ENCODE measurements at regions not wholly inside any gene's neighbourhood (a gene's known extent, or its start where the extent isn't known, plus 50 kb on each side); places are given as distances from the start of the nearest gene placed in this dataset.

DNA sequence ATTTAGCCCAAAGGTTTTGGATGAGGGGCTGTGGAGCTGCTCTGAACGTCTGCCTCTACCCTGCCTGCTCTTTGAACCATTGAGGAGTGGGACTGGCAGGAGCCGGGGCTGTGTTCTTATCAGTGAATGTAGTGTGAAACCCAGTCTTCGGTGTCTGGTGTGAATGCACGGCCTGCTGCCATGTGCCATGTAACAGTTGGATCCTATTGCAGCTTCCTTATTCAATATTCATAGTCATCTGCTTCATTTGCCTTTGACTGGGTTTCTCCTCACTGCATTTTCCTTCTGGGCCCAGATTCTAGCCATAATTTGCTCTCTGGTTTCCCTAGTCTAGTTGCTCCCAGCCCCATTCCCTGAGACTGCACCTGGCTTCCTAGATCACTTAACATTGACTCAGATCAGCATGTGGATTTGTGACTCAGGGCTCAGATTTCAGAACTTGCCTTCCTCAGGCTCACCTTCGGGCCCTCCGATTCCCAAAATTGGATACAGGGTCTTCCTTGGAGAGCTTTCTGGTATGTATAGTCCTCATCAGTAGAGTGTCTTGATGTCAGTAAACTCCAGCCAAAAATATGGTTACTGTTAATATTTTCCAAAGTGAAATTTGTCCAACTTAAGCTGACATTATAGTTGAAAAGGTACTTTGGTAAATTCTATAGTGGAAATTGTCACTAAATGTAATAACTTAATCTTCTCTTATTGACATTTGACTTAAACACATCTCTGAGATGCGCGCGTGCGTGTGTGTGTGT is 94.0 kb upstream of the DDIT4L start:
- DNase-seq = peak; percentile 21

DNA sequence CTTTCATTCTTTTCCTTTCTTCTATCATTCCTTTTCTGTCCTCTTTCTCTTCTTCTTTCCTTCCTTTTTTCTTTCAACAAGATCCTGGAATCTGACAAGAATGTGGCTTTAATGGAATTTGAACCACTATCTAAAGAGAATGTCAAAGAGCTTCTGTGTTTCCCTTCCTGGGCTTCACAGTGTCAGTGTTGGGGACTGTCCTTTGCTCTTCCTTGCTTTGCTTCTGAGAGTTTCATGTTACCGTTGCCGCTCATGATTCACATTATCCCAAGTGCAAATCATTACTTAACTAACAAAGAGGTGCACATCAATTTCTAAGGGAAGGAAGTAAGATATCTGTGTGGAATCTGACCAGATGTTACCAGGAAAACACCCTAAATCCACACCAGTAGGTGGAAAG is 90.5 kb upstream of the DDIT4L start:
- DNase-seq = no peak

GRCh38 chr4:100278567-100278966 is 88.3 kb upstream of the DDIT4L start:
- DNase-seq = no peak

DNA sequence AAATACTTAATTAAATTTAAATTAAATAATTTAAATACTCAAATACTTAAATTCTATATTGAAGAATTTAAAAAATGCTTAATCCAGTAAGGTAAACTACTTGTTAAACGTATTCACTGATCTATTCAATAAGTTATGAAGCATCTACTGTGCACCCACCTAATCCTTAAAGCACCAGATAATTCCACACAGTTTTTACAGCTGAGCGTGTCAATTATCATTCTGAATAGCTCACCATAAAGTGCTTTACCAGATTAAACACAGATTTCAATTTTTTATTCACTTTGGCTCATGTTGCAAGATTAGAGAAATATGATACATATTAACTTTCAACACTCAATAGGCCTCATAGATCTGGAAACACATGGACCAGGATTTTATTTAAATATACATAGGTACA is 79.2 kb upstream of the DDIT4L start:
- no peak for DNase-seq

DNA sequence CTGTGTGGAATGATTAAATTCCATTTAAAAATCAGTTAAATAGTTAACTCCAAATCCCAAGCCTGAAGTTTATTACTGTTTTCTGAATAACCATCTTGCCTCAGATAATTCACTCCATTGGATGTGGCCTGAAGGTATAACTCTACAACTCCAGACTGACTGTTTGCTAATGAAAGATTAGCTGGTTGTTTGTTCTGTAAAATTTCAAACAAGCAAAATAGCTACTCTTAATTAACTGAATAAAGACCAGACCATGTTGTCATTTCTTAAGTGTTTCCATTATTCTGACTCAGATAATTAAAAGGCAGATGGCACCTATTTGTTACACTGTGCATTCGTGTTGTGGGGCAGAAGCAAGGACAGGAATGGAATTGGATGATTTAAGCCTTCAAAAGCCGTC is 78.5 kb upstream of the DDIT4L start:
- no peak for DNase-seq

DNA sequence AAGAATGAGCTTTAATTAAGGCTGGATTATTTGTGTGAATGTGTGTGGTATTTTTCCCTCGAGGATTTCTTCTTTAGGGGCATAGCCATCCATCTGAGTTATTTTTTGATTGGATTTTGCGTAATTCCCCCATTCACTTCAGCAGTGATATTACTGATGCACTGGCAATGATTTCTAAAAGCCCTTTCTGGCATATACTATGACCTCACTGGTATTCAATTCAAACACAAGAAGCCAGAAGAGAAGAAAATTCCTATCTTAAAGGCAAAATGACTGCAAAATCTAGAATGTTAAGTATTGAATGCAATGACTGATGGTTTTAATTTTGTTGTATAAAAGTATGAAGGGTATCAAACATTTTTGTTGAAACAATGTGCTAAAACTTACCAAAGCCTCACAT is 71.1 kb upstream of the DDIT4L start:
- no peak for DNase-seq

- DNase-seq = no peak
Observed at GRCh38 chr4:100258675-100259074, 68.4 kb upstream of the DDIT4L start.

GRCh38 chr4:100257567-100257966 is 67.3 kb upstream of the DDIT4L start:
- no peak for DNase-seq

DNA sequence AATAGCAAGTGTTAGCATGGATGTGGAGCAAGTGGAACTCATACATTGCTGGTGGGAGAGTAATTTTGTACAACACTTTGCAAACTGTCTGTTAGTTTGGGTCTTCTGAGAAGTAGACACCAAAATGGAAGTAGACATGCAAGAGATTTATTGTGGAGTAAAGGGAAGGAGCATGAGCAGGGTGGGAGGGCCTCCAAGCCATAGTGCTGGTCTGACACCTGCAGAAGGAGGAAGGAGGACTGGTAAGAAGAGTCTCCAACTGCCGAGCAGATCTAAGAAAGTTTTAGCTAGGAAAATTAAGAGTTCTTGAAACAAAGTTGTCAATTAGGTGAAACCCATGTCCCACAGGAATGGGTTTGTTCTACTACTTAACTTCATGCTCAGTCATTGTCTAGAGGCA is 64.0 kb upstream of the DDIT4L start:
- DNase-seq = no peak

DNA sequence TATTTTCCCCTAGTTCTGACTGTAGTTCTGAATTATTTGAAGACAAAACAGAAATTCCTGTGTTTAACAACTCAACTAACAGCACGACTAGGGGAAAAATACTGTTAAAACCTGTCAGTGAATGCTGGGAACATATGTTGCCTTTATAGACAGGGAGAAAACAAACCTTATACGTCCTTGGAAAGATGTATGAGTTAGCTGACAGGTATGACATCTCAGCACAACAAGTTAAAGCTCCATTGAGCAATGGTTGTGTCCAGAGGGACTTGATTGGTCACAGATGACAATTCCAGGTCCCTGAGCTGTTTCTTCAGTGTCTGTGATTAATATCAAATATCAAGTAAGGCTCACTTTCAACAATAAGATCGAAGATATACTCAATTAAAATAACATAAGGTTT is 58.2 kb upstream of the DDIT4L start:
- DNase-seq = no peak

- no peak for DNase-seq
Observed at GRCh38 chr4:100246697-100247096, 56.4 kb upstream of the DDIT4L start.

DNA sequence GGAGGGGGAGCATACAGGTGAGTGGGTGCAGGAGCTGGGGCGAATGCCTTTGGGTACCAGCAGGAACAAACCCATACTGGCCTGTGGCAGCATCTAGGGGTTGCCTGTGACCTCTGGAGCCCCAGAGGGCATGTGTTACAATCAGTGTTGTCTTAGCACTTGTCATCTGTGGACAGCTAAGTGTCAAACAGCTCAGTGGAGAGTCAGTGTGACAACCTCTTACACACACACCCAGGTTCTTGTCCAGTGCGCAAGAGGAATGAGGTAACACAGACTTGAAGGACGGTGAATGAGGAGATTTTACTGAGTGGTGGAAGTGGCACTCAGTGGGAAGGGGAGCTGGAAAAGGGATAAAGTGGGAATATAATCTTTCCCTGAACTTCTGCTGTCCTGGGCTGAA is 54.1 kb upstream of the DDIT4L start:
- DNase-seq = no peak

Data from right hindlimb (tissue), 1 donor.